ENCODE measurements at regions not wholly inside any gene's neighbourhood (a gene's known extent, or its start where the extent isn't known, plus 50 kb on each side); places are given as distances from the start of the nearest gene placed in this dataset.
A peak's percentile ranks its signal among the peaks of the same experiment; 100 is the strongest.

GRCh38 chr2:4002841-4003403 is 299.5 kb downstream of the DCDC2C start:
- in situ Hi-C loops (cut with MboI; ENCODE audit: low pct_unique_long_range_greater_than_20kb in 2 of 9, low sequenced_read_pairs in 9 of 9, unreplicated experiment in 9 of 9): no loop called here
- WGBS, 10 experiments: 25 to 92% (median 89%) methylated on average over 1 to 16 of the region's 22 CpGs; no CpG with 5 or more reads in 2 of the 10 experiments
- H3K4me1 ChIP-seq (replicated peaks in 1 of 2): no peaks in the 10 kb centered on the region
- H3K27ac ChIP-seq: no peak overlapping the region
- H3K4me3 ChIP-seq: no peak overlapping the region
- no peak for ATAC-seq (replicated peaks in 6 of 8)

GRCh38 chr2:4012197-4012596 is 308.8 kb downstream of the DCDC2C start:
- 50 to 67% (median 59%) methylated on average over 1 of the region's 1 CpG; no CpG with 5 or more reads in 6 of the 10 experiments for WGBS, 10 experiments

GRCh38 chr2:4018535-4018934 is 315.2 kb downstream of the DCDC2C start:
- in situ Hi-C loops (cut with MboI; ENCODE audit: low pct_unique_long_range_greater_than_20kb in 2 of 9, low sequenced_read_pairs in 9 of 9, unreplicated experiment in 9 of 9): no loop called here
- Histone ChIP-seq H3K4me3 (no peak overlapping the region), H3K27ac (no peak overlapping the region), H3K4me1 (replicated peaks in 1 of 2) (peaks cover 2 to 7% of the 10 kb centered on the region in 2 donors)
- no peak for ATAC-seq (replicated peaks in 6 of 8)

More at GRCh38 chr2:4012197-4012596, 308.8 kb downstream of the DCDC2C start:
- H3K27ac ChIP-seq: no peak overlapping the region
- ATAC-seq (replicated peaks in 6 of 8): no peak
- in situ Hi-C loops (cut with MboI; ENCODE audit: low pct_unique_long_range_greater_than_20kb in 2 of 9, low sequenced_read_pairs in 9 of 9, unreplicated experiment in 9 of 9): no loop called here
- no peak overlapping the region for H3K4me3 ChIP-seq
- no peaks in the 10 kb centered on the region for H3K4me1 ChIP-seq (replicated peaks in 1 of 2)

GRCh38 chr2:4020153-4020552 is 316.8 kb downstream of the DCDC2C start:
- in situ Hi-C loops (cut with MboI; ENCODE audit: low pct_unique_long_range_greater_than_20kb in 2 of 9, low sequenced_read_pairs in 9 of 9, unreplicated experiment in 9 of 9): no loop called here
- Histone ChIP-seq H3K27ac (no peak overlapping the region), H3K4me3 (no peak overlapping the region), H3K4me1 (replicated peaks in 1 of 2) (peaks cover 2 to 15% of the 10 kb centered on the region in 2 donors)
- WGBS, 10 experiments: 29 to 93% (median 69%) methylated on average over 1 to 5 of the region's 5 CpGs; no CpG with 5 or more reads in 3 of the 10 experiments
- ATAC-seq (replicated peaks in 6 of 8): peak in 3 of 8 experiments; percentile 19 to 34 (median 32)

GRCh38 chr2:4020649-4021048 is 317.3 kb downstream of the DCDC2C start:
- in situ Hi-C loops (cut with MboI; ENCODE audit: low pct_unique_long_range_greater_than_20kb in 2 of 9, low sequenced_read_pairs in 9 of 9, unreplicated experiment in 9 of 9): no loop called here
- H3K4me1 ChIP-seq (replicated peaks in 1 of 2): peaks cover 2 to 18% of the 10 kb centered on the region in 2 donors
- H3K27ac ChIP-seq: no peak overlapping the region
- ATAC-seq (replicated peaks in 6 of 8): no peak
- WGBS, 10 experiments: 16 to 90% (median 48%) methylated on average over 1 to 6 of the region's 10 CpGs; no CpG with 5 or more reads in 6 of the 10 experiments
- H3K4me3 ChIP-seq: no peak overlapping the region

- no peak overlapping the region for H3K4me3 ChIP-seq
- in situ Hi-C loops (cut with MboI; ENCODE audit: low pct_unique_long_range_greater_than_20kb in 2 of 9, low sequenced_read_pairs in 9 of 9, unreplicated experiment in 9 of 9): no loop called here
- H3K27ac ChIP-seq: no peak overlapping the region
- ATAC-seq (replicated peaks in 6 of 8): peak in 3 of 8 experiments; percentile 16 to 81 (median 66)
- WGBS, 10 experiments: 0 to 81% (median 63%) methylated on average over 1 to 5 of the region's 5 CpGs; no CpG with 5 or more reads in 3 of the 10 experiments
- peaks cover 2 to 22% of the 10 kb centered on the region in 2 donors for H3K4me1 ChIP-seq (replicated peaks in 1 of 2)
These were observed 321.2 kb downstream of the DCDC2C start for GRCh38 chr2:4024605-4025004.

GRCh38 chr2:4029081-4029480 is 325.7 kb downstream of the DCDC2C start:
- no peak overlapping the region for H3K4me3 ChIP-seq
- H3K4me1 ChIP-seq (replicated peaks in 1 of 2): peaks cover 0 to 16% of the 10 kb centered on the region in 2 donors
- in situ Hi-C loops (cut with MboI; ENCODE audit: low pct_unique_long_range_greater_than_20kb in 2 of 9, low sequenced_read_pairs in 9 of 9, unreplicated experiment in 9 of 9): no loop called here
- no peak for ATAC-seq (replicated peaks in 6 of 8)
- 0 to 94% (median 65%) methylated on average over 1 to 2 of the region's 2 CpGs; no CpG with 5 or more reads in 1 of the 10 experiments for WGBS, 10 experiments
- H3K27ac ChIP-seq: no peak overlapping the region

GRCh38 chr2:4039896-4040295 is 336.5 kb downstream of the DCDC2C start:
- ATAC-seq (replicated peaks in 6 of 8): peak in 5 of 8 experiments; percentile 85 to 95 (median 91)
- WGBS, 10 experiments: 0 to 100% (median 14%) methylated on average over 1 to 7 of the region's 7 CpGs; no CpG with 5 or more reads in 1 of the 10 experiments
- in situ Hi-C loops (cut with MboI; ENCODE audit: low pct_unique_long_range_greater_than_20kb in 2 of 9, low sequenced_read_pairs in 9 of 9, unreplicated experiment in 9 of 9): no loop called here

GRCh38 chr2:4047961-4048891 is 344.9 kb downstream of the DCDC2C start:
- in situ Hi-C loops (cut with MboI; ENCODE audit: low pct_unique_long_range_greater_than_20kb in 2 of 9, low sequenced_read_pairs in 9 of 9, unreplicated experiment in 9 of 9): no loop called here
- ATAC-seq (replicated peaks in 6 of 8): no peak
- WGBS, 10 experiments: 0 to 93% (median 53%) methylated on average over 1 to 8 of the region's 9 CpGs
- Histone ChIP-seq H3K4me1 (replicated peaks in 1 of 2) (peaks cover 0 to 6% of the 10 kb centered on the region in 2 donors), H3K4me3 (no peak overlapping the region), H3K27ac (no peak overlapping the region)

More at GRCh38 chr2:4039896-4040295, 336.5 kb downstream of the DCDC2C start:
- Histone ChIP-seq H3K4me3 (no peak overlapping the region), H3K27ac (peak overlapping the region; percentile 27 to 71), H3K4me1 (replicated peaks in 1 of 2) (peaks cover 13 to 39% of the 10 kb centered on the region in 2 donors)

- ATAC-seq (replicated peaks in 6 of 8): no peak
These were observed 346.1 kb downstream of the DCDC2C start for GRCh38 chr2:4049463-4049862.

GRCh38 chr2:4053769-4054493 is 350.6 kb downstream of the DCDC2C start:
- Histone ChIP-seq H3K4me3 (no peak overlapping the region), H3K4me1 (replicated peaks in 1 of 2) (no peaks in the 10 kb centered on the region), H3K27ac (no peak overlapping the region)
- ATAC-seq (replicated peaks in 6 of 8): no peak
- 17 to 96% (median 59%) methylated on average over 1 to 7 of the region's 7 CpGs; no CpG with 5 or more reads in 2 of the 10 experiments for WGBS, 10 experiments
- in situ Hi-C loops (cut with MboI; ENCODE audit: low pct_unique_long_range_greater_than_20kb in 2 of 9, low sequenced_read_pairs in 9 of 9, unreplicated experiment in 9 of 9): no loop called here

More at GRCh38 chr2:4049463-4049862, 346.1 kb downstream of the DCDC2C start:
- H3K4me1 ChIP-seq (replicated peaks in 1 of 2): peaks cover 0 to 6% of the 10 kb centered on the region in 2 donors
- WGBS, 10 experiments: 26 to 100% (median 90%) methylated on average over 1 to 3 of the region's 3 CpGs; no CpG with 5 or more reads in 3 of the 10 experiments
- no peak overlapping the region for H3K4me3 ChIP-seq
- H3K27ac ChIP-seq: no peak overlapping the region
- in situ Hi-C loops (cut with MboI; ENCODE audit: low pct_unique_long_range_greater_than_20kb in 2 of 9, low sequenced_read_pairs in 9 of 9, unreplicated experiment in 9 of 9): no loop called here

- in situ Hi-C loops (cut with MboI; ENCODE audit: low pct_unique_long_range_greater_than_20kb in 2 of 9, low sequenced_read_pairs in 9 of 9, unreplicated experiment in 9 of 9): no loop called here
- Histone ChIP-seq H3K4me1 (replicated peaks in 1 of 2) (no peaks in the 10 kb centered on the region), H3K27ac (no peak overlapping the region), H3K4me3 (no peak overlapping the region)
- ATAC-seq (replicated peaks in 6 of 8): no peak
- WGBS, 10 experiments: 0 to 100% (median 33%) methylated on average over 1 to 3 of the region's 4 CpGs; no CpG with 5 or more reads in 1 of the 10 experiments
These were observed 362.8 kb downstream of the DCDC2C start for GRCh38 chr2:4066217-4066616.

Measured in motor neuron (in vitro differentiated cells).